HCT116 (cell line): ENCODE measurements at regions not wholly inside any gene's neighbourhood (a gene's known extent, or its start where the extent isn't known, plus 50 kb on each side); places are given as distances from the start of the nearest gene placed in this dataset.

Experiments
- ATAC-seq: fragments of 200-7000 bp; cut with Tn5 transposase; 2 replicates; pipeline ENCODE4 v1.9.1; 2020; ENCODE audit warnings: mild to moderate bottlenecking, moderate library complexity
- BruUV-seq: library from RNA; stranded (reverse); fragments of 400-500 nt; replicated peaks from 2 replicates; lab custom pipeline; 2021; lab: Mats Ljungman, UMichigan
- CTCF ChIA-PET: fragments of 300-600 bp; sonication (Branson Sonifier 250); formaldehyde crosslinking; loops from one replicate; lab custom pipeline; 2021; ENCODE audit warnings: antibody characterized with exemption; lab: Charles Lee
- POLR2A ChIA-PET: fragments of 300-600, 350-600 bp; sonication (Branson Sonifier 250); formaldehyde crosslinking; loops from one replicate; lab custom pipeline; 2021; ENCODE audit warnings: antibody characterized with exemption; lab: Charles Lee
- RAD21 ChIA-PET, 2 experiments: fragments of 300-600 bp; sonication (Branson Sonifier 250); formaldehyde crosslinking; loops; one replicate each; lab custom pipeline; 2023; ENCODE audit warnings: low total read pairs in 2 of 2; ENCODE audit not compliant: uncharacterized antibody in 2 of 2, unreplicated experiment in 2 of 2, low non-redundant PET in 1 of 2; lab: Charles Lee
- DNase-seq: peaks from one replicate; pipeline ENCODE4 v3.0.0-alpha.2; 2010; ENCODE audit warnings: low read depth, low spot score
- H2AFZ ChIP-seq: fragments of 200-600 bp; shearing (Covaris generic), sonication (generic); 2 replicates; pipeline ENCODE4 v1.6.1; 2017; ENCODE audit warnings: low read depth, mixed run types, mixed read lengths, antibody characterized with exemption, low read length; ENCODE audit not compliant: poor library complexity, severe bottlenecking
- H3K27ac ChIP-seq: 2 replicates; pipeline ENCODE4 v1.5.1; 2012; ENCODE audit warnings: low read depth, low read length
- H3K27me3 ChIP-seq: fragments of 200-600 bp; sonication (generic); 2 replicates; pipeline ENCODE4 v1.6.1; 2016; ENCODE audit warnings: mixed run types, low read length, mixed read lengths; ENCODE audit not compliant: insufficient read depth
- H3K36me3 ChIP-seq, 2 experiments: fragments of 200-500 bp in 1 of 2; fragments of 200-600 bp in 1 of 2; sonication (Bioruptor generic) in 1 of 2; sonication (generic) in 1 of 2; 2 replicates each; pipeline versions ENCODE4 v1.5.1 to v1.6.1; 2014 to 2016; ENCODE audit warnings: low read length in 2 of 2, inconsistent platforms in 1 of 2, mixed read lengths in 1 of 2, mixed run types in 1 of 2; ENCODE audit not compliant: insufficient read depth in 2 of 2, control insufficient read depth in 1 of 2
- H3K4me1 ChIP-seq, 2 experiments: fragments of 200-600 bp in 1 of 2; sonication (generic) in 1 of 2; 2 replicates each; pipeline versions ENCODE4 v1.5.1 to v1.6.1; 2012 to 2017; ENCODE audit warnings: low read length in 2 of 2, inconsistent platforms in 1 of 2, mild to moderate bottlenecking in 1 of 2, mixed read lengths in 1 of 2, mixed run types in 1 of 2, moderate library complexity in 1 of 2; ENCODE audit not compliant: insufficient read depth in 2 of 2, control insufficient read depth in 1 of 2
- H3K4me2 ChIP-seq: fragments of 200-600 bp; sonication (generic); 2 replicates; pipeline ENCODE4 v1.6.1; 2017; ENCODE audit warnings: mixed run types, low read length, mixed read lengths
- H3K4me3 ChIP-seq, 2 experiments: fragments of 200-600 bp in 1 of 2; sonication (generic) in 1 of 2; replicated peaks in 1 of 2; 2 replicates each; pipeline ENCODE4 v1.5.1; 2011 to 2016; ENCODE audit warnings: low read length in 2 of 2, control low read depth in 1 of 2, low read depth in 1 of 2, mild to moderate bottlenecking in 1 of 2, mixed read lengths in 1 of 2, mixed run types in 1 of 2
- H3K79me2 ChIP-seq: fragments of 200-600 bp; sonication (generic); 2 replicates; pipeline ENCODE4 v1.6.1; 2017; ENCODE audit warnings: mild to moderate bottlenecking, mixed run types, low read length, moderate library complexity, mixed read lengths; ENCODE audit not compliant: insufficient read depth
- H3K9ac ChIP-seq: fragments of 200-600 bp; sonication (generic); 2 replicates; pipeline ENCODE4 v1.6.1; 2016; ENCODE audit warnings: low read length, mixed read lengths
- H3K9me2 ChIP-seq: fragments of 200-600 bp; sonication (generic), shearing (Covaris generic); 2 replicates; pipeline ENCODE4 v1.6.1; 2017; ENCODE audit warnings: mixed run types, mild to moderate bottlenecking, moderate library complexity; ENCODE audit not compliant: insufficient read depth
- H3K9me3 ChIP-seq, 2 experiments: fragments of 200-500 bp in 1 of 2; fragments of 200-600 bp in 1 of 2; sonication (Bioruptor generic) in 1 of 2; sonication (generic) in 1 of 2; 2 replicates each; pipeline ENCODE4 v1.6.1; 2014 to 2017; ENCODE audit warnings: low read length in 2 of 2, mixed read lengths in 2 of 2, inconsistent platforms in 1 of 2, low read depth in 1 of 2, mild to moderate bottlenecking in 1 of 2, mixed run types in 1 of 2, moderate library complexity in 1 of 2; ENCODE audit not compliant: control insufficient read depth in 1 of 2, insufficient read depth in 1 of 2
- H4K20me1 ChIP-seq: fragments of 200-600 bp; sonication (generic), shearing (Covaris generic); 2 replicates; pipeline ENCODE4 v1.6.1; 2017; ENCODE audit warnings: mixed run types, mild to moderate bottlenecking, moderate library complexity; ENCODE audit not compliant: insufficient read depth
- CEBPB ChIP-seq: IDR thresholded peaks from 2 replicates; pipeline ENCODE4 v1.6.1; 2012; ENCODE audit warnings: low read depth
- EGR1 ChIP-seq: IDR thresholded peaks from 2 replicates; pipeline ENCODE4 v1.6.1; 2012; ENCODE audit warnings: low read depth
- ELF1 ChIP-seq: IDR thresholded peaks from 2 replicates; pipeline ENCODE4 v1.6.1; 2012; ENCODE audit warnings: low read depth, borderline replicate concordance
- EZH2 ChIP-seq: fragments of 200-600 bp; sonication (generic); IDR thresholded peaks from 2 replicates; pipeline ENCODE4 v1.6.1; 2017; ENCODE audit warnings: antibody characterized with exemption, mixed run types
- EZH2phosphoT487 ChIP-seq: fragments of 200-600 bp; IDR thresholded peaks from 2 replicates; pipeline ENCODE4 v1.6.1; 2018; ENCODE audit warnings: antibody characterized with exemption, borderline replicate concordance
- FOSL1 ChIP-seq: IDR thresholded peaks from 2 replicates; pipeline ENCODE4 v1.6.1; 2012; ENCODE audit warnings: low read depth
- POLR2AphosphoS5 ChIP-seq: IDR thresholded peaks from 2 replicates; pipeline ENCODE4 v1.6.1; 2011; ENCODE audit warnings: mild to moderate bottlenecking, low read depth, low read length, moderate library complexity
- RAD21 ChIP-seq: IDR thresholded peaks from 2 replicates; pipeline ENCODE4 v1.6.1; 2012; ENCODE audit warnings: low read depth, mild to moderate bottlenecking
- SIN3A ChIP-seq: IDR thresholded peaks from 2 replicates; pipeline ENCODE4 v1.6.1; 2012; ENCODE audit warnings: low read depth
- SP1 ChIP-seq: IDR thresholded peaks from 2 replicates; pipeline ENCODE4 v1.6.1; 2012; ENCODE audit warnings: low read depth
- intact Hi-C: fragments of 100-400 bp; cut with micrococcal nuclease; formaldehyde crosslinking; loops from 2 replicates; pipeline ENCODE4 v1.10.0; 2022
- TF ChIP-seq, protein P1 (sequence below): IDR thresholded peaks from 2 replicates; pipeline ENCODE4 v1.6.1; 2011; ENCODE audit warnings: mild to moderate bottlenecking, low read length, moderate library complexity; ENCODE audit not compliant: insufficient replicate concordance; ENCODE audit errors: extremely low read depth
- TF ChIP-seq, protein P2 (sequence below): IDR thresholded peaks from 2 replicates; pipeline ENCODE4 v1.6.1; 2012

DNA sequence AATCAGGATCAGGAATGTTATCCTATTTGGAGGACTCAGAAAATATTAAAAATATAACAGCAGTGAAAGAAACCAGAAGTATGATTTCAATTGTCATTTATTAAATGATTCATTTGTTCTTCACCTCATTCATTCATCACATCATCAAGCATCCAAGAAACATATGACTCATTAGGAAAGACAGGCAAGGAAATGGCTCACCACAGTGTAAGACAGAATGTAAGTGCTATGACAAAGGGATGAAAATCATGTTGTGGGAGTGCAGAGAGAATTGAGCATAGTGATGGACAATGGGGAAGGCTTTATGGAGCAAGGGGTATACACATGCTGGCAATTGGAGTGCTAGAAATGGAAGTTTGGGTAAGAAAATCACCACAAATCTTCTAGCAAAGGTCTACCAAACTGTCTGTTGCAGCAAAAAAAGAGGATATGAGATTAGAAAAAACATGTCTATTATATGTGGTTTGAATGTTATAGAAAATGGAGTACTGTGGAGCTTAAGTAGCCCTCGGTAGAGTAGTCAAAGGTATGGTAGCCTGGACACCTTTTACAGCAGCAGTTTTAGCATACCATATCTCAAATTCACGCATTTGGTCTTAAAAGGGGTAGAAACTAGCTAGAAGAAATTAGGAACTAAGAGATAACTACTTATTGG is 111.1 kb upstream of the GPR149 start:
- Histone ChIP-seq H3K4me2 (no peak overlapping the region), H2AFZ (no peak overlapping the region)
- intact Hi-C loops, result no loop called here
- no peak for TF ChIP-seq SIN3A
- no peak for TF ChIP-seq EZH2phosphoT487
- TF ChIP-seq RAD21, result no peak
- TF ChIP-seq EZH2, result no peak
- no peak for TF ChIP-seq CEBPB
- no peak for TF ChIP-seq SP1
- TF ChIP-seq POLR2AphosphoS5, result no peak
- TF ChIP-seq ELF1, result no peak
- TF ChIP-seq, protein P1, sequence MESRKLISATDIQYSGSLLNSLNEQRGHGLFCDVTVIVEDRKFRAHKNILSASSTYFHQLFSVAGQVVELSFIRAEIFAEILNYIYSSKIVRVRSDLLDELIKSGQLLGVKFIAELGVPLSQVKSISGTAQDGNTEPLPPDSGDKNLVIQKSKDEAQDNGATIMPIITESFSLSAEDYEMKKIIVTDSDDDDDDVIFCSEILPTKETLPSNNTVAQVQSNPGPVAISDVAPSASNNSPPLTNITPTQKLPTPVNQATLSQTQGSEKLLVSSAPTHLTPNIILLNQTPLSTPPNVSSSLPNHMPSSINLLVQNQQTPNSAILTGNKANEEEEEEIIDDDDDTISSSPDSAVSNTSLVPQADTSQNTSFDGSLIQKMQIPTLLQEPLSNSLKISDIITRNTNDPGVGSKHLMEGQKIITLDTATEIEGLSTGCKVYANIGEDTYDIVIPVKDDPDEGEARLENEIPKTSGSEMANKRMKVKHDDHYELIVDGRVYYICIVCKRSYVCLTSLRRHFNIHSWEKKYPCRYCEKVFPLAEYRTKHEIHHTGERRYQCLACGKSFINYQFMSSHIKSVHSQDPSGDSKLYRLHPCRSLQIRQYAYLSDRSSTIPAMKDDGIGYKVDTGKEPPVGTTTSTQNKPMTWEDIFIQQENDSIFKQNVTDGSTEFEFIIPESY, result no peak
- TF ChIP-seq, protein P2, sequence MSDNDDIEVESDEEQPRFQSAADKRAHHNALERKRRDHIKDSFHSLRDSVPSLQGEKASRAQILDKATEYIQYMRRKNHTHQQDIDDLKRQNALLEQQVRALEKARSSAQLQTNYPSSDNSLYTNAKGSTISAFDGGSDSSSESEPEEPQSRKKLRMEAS, result no peak
- TF ChIP-seq FOSL1, result no peak
- TF ChIP-seq EGR1, result no peak
- TF ChIP-seq, all 23 proteins: peak for 0
- Histone ChIP-seq H3K9me2 (no peaks in the 10 kb centered on the region), H3K79me2 (no peaks in the 10 kb centered on the region), H3K9me3 (no peaks in the 10 kb centered on the region), H3K27ac (no peak overlapping the region), H3K36me3 (no peaks in the 10 kb centered on the region), H3K4me1 (no peaks in the 10 kb centered on the region), H4K20me1 (no peaks in the 10 kb centered on the region), H3K4me3 (no peak overlapping the region), H3K9ac (no peak overlapping the region), H3K27me3 (no peaks in the 10 kb centered on the region)
- ChIA-PET CTCF (no interaction called here), POLR2A (no interaction called here), RAD21 (no interaction called here)
- ATAC-seq (no peak), DNase-seq (no peak)
- BruUV-seq, result no TSS peak
